ENCODE measurements at regions not wholly inside any gene's neighbourhood (a gene's known extent, or its start where the extent isn't known, plus 50 kb on each side); places are given as distances from the start of the nearest gene placed in this dataset.

DNA sequence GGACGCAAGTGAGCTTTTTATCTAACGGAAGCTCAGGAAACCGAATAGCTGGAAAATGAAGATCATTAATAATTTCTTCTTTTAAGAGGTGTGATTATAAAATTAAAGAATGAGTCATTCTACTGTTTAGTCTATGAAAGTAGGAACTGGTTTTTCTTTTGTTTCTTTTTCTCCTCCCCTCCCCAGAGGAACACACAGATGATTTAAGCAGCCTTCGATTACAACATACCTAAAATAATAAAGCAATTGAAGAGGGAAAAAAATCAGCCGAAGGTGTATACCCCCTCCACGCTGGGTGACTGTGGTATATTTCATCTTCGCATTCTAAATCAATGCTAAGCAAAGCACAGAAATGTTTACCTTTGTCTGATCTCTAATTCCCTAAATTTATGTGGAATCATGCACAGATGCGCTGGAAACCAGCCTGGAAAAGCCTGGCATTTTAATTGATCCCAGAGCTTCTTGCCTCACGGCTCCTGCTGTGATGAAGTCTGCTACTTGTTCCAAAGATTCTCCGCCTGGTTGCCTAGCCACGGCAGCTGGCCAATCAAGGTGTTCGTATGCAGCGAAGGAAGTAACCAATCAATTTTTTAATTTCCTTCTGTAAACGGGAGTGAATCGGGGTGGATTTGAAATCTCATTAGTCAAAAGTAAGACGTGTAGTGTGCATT lies 133.9 kb downstream of the FANCF start:
- no peak for FAIRE-seq

DNA sequence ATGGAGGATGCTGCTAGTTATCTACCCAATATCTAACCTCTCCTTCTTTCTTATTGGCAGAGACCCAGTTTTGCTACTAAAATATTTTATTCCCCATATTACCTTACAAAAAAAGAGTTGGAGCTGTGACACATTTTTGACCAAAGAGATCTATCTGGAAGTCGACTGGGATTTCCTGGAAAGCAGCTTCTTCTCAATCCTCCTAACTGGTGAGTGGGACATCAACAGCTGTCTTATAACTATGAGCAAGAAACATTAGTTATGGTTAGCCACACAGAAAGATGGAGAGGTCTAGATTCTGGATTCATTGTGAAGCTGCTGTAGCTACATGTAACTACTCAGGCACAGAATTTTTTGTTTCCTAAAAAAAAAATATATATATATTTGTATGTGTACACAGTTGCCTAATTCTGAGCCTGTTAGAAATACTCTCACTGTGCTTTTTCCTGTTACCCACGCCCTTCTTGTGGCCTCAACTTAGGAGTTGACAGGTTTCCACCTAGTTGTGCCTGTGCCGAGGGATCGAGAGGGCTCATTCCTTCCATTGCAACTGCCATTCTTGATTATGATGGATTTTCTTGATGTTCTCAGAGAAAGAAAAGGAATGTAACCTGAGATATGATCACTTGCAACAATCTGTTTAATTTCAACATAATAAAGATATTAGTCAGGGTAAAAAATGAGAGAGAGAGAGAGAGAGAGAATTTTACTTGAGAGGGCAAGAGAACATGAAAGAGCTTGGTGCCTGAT lies 142.0 kb downstream of the SLC17A6 start:
- FAIRE-seq = no peak

DNA sequence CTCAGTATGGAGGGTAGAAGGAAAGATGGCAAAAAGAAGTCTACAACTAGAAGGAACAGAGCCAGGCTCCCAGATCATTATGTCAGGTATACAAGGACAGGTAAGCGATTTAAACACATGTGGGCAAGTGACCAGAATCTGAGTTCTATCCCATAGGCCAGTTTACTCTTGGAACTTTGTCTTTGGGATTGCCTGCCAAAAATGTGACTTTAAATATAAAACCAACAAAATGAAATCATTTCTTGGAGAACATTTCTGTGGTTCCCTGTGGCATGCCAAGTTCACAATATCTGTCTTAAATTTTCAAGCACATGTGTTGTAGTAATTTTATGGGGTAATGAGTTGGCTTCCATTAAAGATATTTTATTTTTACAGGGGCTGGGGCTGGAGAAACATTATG lies 141.0 kb downstream of the SLC17A6 start:
- no peak for FAIRE-seq

DNA sequence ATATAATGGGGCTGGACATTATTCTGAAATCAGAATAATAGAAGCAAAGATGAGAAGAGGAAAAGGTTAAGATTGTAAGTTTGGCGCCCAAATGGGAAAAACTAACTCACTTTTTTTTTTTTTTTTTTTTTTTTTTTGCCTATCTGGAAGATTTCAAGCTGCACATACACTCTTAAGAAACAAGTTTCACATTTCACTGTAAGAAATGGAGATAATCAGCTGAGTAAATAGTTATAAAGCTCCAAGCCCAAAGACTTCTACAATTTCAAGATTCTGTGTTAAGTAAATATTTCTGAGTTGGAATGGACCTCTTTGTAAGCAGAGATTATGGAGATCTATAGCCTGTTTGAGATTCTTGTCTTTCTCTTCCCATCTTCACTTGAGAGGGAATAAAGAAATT lies 140.0 kb downstream of the SLC17A6 start:
- FAIRE-seq = no peak

- no peak for FAIRE-seq
These were observed 139.1 kb downstream of the SLC17A6 start for GRCh38 chr11:22477312-22477711.

DNA sequence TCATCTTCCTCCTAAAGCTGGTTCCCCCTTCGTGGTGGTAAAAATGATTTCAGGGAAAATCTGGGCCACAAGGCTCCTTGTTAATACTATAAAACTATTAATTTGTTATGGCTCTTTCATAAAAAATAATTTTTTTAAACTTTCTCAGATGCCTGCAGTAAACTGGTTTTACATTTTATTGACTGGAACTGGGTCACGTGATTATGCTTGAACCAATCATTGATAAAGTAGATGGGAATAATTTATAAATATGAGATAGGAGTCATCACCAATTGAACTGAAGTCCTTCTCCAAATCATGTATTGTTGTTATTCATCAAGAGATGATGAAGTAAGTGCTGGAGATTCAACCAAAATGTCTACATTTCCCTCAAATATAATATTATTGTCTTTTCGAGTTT lies 138.4 kb downstream of the SLC17A6 start:
- no peak for FAIRE-seq

DNA sequence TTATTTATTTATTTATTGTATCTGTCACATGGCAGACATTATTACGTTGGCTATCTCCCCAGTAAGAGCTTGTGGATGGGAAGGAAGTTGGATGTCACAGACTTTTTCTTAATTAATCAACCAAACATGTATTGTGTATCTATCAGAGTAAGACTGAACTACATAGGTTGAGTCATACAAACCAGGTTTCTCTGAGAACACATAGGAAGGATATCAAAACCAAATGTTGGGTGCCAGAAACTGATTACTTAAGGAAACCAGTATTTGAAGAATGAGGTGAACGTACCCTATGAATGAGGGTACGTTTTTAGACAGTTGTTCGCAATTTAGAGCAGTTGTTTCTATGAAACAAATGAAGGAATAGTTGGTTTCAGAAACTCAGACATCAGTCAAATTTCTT lies 136.4 kb downstream of the SLC17A6 start:
- no peak for FAIRE-seq

DNA sequence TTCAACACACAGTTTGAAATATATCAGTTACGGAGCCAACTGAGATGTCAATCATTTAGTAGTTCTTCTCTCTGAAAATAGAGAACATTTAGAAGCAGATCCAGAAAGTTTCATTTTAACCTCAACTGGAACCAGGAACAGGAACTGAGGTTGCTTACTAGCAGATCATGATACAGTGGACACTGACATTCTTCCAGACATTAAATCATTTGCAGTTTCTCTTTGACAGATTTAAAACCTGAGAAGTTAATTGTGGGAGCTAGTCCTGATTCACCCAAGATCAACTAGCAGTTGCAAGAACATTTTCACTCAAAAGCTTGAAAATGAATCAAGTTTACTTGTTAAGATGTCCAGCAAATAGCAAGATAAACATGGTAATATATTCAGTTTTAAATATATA lies 135.4 kb downstream of the SLC17A6 start:
- no peak for FAIRE-seq

DNA sequence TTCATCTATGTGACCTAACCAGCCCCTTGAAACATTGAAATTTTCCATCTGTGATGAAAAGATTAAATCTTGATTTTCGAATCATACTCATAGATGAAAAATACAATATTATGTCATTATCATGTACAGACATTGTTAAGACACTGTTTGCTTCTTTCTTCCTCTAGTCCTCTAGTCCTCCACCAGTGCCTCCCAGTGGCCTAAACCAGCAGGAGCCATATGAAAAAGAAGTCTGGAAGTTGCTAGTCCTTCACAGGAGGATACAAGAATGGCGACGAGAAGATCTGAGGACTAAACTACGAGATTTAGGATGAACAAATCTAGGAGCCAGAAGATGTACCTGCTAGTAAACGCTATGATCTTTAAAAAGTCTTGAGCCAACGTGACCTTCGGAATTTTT lies 134.1 kb downstream of the SLC17A6 start:
- no peak for FAIRE-seq

- no peak for FAIRE-seq
These were observed 133.2 kb downstream of the SLC17A6 start for GRCh38 chr11:22471385-22471784.

DNA sequence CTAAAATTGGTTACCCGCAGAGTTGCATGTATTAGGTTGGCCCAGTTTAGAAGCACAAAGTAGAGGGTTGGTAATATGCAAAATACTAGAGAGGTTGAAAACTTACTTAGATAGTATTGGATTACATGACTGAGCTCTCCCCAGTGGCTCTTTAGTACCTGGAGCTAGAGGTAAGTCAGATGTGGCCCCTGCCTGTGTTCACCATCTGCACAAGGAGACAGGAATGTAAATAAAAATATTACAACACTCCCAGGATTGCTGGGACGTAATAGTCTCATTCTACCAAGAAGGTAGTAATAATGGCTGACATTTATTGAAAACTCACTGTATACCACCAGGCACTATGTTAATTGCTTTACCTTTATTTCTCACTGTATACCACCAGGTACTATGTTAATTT lies 129.6 kb downstream of the SLC17A6 start:
- no peak for FAIRE-seq

DNA sequence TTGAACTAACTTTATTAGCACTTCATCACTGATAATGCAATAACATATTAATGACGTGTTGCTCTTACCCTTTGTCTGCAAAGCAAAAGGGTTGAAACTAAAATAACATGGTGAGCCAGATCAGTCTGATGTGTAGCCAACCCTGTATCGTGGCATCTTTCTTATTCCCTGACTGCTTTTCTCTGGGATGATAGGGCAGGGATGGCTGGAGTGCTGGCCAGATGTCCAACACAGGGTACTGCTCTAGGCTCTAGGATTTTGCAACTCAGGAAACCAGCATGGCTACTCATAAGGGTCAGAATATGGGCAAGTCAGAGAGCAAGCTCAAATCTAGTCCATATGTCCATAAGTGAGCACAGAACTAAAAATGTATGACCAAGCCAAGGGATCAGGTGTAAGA lies 129.1 kb downstream of the SLC17A6 start:
- no peak for FAIRE-seq

DNA sequence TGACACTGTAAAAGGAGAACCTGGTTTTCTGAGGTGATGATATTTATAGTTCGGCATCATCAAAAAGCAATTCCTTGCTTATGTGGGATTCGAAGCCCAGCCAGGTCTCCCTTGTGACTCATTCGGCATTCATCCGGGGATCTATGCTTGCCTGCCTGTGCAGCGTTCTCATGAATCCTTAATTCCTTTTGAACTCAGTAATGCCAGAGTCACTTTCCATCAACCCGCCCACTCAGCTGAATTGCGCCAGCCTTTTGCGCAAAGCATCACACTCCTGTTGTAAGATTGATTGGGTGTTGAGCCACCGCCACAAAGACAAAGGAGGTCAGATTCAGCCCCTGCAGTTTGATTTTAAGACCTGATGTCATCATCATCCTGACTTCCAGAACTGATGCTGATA lies 128.6 kb downstream of the SLC17A6 start:
- FAIRE-seq = no peak

DNA sequence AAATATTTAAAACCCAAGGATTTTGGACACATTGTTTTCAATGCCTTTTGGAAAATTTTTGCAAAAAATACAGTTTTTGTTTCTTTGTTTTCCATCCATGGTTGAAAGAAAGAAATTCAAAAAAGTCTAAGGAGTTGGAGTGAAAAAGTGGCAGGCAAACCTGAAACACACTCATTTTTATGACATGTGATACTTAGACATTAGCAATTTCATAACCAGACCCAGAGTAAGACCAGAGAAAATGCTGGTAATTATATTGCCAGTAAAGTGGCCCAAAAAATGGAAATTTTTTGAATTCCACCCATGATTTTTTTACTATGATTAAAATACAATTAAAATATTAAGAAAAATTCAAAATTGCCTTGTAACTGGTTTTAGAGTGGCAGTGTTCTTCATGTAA lies 128.2 kb downstream of the SLC17A6 start:
- FAIRE-seq = no peak

- FAIRE-seq = no peak
These were observed 127.4 kb downstream of the SLC17A6 start for GRCh38 chr11:22465620-22466019.

DNA sequence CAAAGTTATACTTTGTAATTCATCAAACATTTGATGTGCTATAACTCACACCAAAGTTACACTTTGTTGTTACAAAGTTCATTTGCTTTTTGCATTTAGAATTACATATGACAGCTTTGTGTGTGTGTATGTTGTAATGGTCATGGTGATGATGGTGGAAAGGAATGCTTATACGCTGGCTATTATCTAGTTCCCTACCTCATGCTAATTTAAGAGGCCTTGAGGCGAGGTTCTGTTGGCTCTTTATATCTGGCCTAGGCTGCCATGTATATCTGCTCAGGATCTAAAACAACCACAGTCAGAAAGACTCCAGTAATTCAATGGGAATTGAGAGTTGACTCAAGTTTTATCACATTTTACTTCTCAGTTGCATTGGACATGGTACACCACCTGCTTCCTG lies 123.4 kb downstream of the SLC17A6 start:
- FAIRE-seq = no peak

DNA sequence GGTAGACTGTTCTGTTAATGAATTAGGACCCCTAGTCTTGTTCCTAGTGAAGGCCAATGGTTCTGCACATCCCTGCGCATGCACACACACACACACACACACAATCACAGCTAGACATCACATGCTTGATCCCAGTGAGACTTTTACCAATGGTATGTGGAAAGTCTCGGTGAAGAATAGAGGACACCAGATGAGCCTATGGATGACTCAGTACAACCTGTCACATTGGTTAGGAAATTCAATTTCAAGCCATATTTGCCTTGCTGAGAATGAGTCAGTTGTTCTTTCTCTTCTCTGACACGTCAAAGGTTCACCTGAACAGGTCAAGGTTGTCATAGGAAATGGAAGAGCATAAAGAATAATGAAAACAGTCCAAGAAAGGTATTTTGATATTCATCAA lies 122.0 kb downstream of the SLC17A6 start:
- no peak for FAIRE-seq

DNA sequence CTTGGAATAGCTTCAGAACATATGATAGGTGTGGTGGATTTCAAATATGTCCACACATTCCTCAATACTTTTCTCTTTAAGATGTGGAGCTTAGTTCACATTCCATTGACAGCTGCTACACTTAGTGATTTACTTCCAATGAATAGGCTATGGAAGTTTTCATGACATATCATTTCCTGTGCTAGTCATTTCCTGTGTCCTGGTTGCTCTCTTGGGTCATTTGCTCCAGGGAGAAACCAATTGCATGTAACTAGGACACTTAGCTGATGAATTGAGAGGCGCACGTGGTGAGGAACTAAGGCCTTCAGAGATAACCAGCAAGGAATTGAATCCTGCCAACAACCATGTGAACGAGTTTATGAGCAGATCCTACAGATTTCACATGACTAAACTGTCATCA lies 120.9 kb downstream of the SLC17A6 start:
- no peak for FAIRE-seq

DNA sequence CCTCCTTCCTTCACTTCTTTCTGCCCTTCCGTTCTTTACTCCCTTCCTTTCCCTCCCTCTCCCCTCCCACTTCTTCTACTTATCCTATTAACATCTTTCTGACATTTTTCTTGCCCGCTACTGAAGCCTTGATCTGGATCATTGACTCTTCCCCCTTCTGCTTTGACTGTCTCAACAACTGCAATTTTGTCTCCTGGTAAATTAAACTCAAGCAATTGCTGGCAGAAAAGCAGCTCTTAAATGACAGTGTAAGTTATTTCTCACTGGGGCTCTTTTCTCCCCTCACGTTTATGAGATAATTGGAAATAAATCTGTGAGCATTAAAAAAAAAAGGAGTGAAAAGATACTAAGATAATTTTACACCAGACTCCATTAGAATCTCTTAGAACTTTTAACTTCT lies 120.0 kb downstream of the SLC17A6 start:
- FAIRE-seq = no peak

DNA sequence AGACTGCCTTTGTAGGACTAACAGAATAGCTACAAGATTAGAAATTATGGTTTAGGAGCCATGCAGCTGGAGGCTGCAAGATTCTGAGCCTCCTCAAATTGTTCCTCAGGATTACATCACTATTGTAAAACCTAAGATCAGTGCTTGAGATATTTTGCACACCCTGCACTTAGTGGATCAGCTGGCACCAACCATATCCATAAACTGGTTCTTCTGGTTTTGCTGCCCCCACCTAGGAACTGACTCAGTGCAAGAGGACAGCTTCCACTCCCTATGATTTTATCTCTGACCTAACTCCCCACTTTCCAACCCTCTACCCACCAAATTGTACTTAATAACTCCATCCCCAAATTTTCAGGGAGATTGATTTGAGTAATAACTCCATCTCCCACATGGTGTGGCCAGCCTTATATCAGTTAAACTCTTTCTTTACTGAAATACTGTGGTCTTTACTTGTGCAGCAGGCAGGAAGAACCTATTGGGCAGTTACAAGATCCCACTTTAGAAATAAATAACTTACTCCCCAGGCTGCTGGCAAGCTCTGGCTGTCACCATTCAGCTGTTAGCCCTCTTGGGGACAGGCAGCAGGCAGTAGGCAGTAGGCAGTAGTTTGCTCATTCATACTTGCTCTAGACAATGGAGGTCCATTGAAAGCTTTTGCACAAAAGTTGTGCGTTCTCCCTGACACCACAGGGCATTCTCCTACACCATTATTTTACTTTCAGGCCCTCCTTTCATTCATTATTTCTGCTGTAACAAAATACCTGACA lies 119.0 kb downstream of the SLC17A6 start:
- FAIRE-seq = no peak

- FAIRE-seq = no peak
These were observed 116.4 kb downstream of the SLC17A6 start for GRCh38 chr11:22454461-22455090.

- no peak for FAIRE-seq
These were observed 111.3 kb downstream of the SLC17A6 start for GRCh38 chr11:22449441-22449840.

DNA sequence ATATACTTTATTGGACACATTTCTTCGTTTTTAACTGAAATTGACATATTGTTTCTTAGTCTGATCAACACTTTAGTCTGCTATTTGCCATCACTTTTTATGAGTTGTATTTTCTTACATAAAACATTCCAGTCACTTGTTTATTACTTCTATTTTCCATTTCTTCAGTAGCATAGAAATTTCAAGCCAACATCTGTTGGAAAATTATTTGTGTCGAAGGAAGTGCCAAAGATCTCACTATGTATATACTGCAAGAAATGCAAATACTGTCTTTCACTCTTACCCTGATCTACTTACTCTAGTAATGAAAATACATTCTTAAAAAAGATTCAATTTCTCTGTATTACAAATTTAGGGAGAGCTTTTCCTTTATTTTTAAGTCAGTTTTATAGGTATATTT lies 105.9 kb downstream of the SLC17A6 start:
- FAIRE-seq = no peak

GRCh38 chr11:22441831-22442230 lies 103.7 kb downstream of the SLC17A6 start:
- no peak for FAIRE-seq

Measured in A204.1 (cell line).